Gastrocnemius medialis (tissue), 4 donors: ENCODE measurements at regions not wholly inside any gene's neighbourhood (a gene's known extent, or its start where the extent isn't known, plus 50 kb on each side); places are given as distances from the start of the nearest gene placed in this dataset.
"Not testable (repeated sequence)": the region's sequence is repeated elsewhere in the genome, so short reads cannot be mapped to it uniquely, and the experiment has no call there.

Experiments used
- ATAC-seq, 2 donors: fragments of 150-250 bp; one replicate each; pipeline ENCODE4 v1.9.1; 2016
- DNase-seq, 2 donors: peaks; one replicate each; pipeline ENCODE4 v3.0.0-alpha.2; 2019
- H3K27ac ChIP-seq, 4 donors: fragments of 200-600 bp; sonication (generic); 1 replicate in 1 of 4; 2 replicates in 3 of 4; pipeline ENCODE4 v1.5.1; 2016 to 2018; ENCODE audit warnings: mild to moderate bottlenecking in 2 of 4, moderate library complexity in 1 of 4
- H3K27me3 ChIP-seq, 3 donors: fragments of 200-600 bp; sonication (generic) in 2 of 3; 1 replicate in 1 of 3; 2 replicates in 2 of 3; pipeline versions ENCODE4 v1.5.1 to v1.6.0; 2016 to 2019; ENCODE audit warnings: mild to moderate bottlenecking in 1 of 3, moderate library complexity in 1 of 3
- H3K36me3 ChIP-seq, 2 donors: fragments of 200-600 bp; sonication (generic) in 1 of 2; one replicate each; pipeline ENCODE4 v1.5.1; 2017 to 2018
- H3K4me1 ChIP-seq, 2 donors: fragments of 200-600 bp; sonication (generic) in 1 of 2; one replicate each; pipeline ENCODE4 v1.5.1; 2016 to 2017; ENCODE audit warnings: mild to moderate bottlenecking in 2 of 2
- H3K4me3 ChIP-seq, 4 donors: fragments of 200-600 bp; sonication (generic) in 3 of 4; 1 replicate in 1 of 4; 2 replicates in 3 of 4; pipeline ENCODE4 v1.5.1; 2016 to 2019; ENCODE audit warnings: mild to moderate bottlenecking in 2 of 4
- H3K9me3 ChIP-seq, 3 donors: fragments of 200-600 bp; sonication (generic) in 2 of 3; 1 replicate in 1 of 3; 2 replicates in 2 of 3; pipeline ENCODE4 v1.5.1; 2016 to 2019
- POLR2A ChIP-seq, 2 donors: fragments of 450-650 bp; IDR thresholded peaks; one replicate each; pipeline ENCODE4 v1.6.1; 2017; ENCODE audit warnings: antibody characterized with exemption in 2 of 2, mild to moderate bottlenecking in 2 of 2, moderate library complexity in 2 of 2
- in situ Hi-C, 4 donors: fragments of 200-750 bp; cut with MboI; loops; one replicate each; pipeline versions ENCODE4 v1.15.0 to v1.8.0; 2017; ENCODE audit warnings: low sequenced_read_pairs in 4 of 4
- intact Hi-C: fragments of 100-400 bp; cut with DNase I; formaldehyde crosslinking; loops from one replicate; pipeline ENCODE4 v1.15.1; 2023; ENCODE audit warnings: low total_unique reads
- TF ChIP-seq, protein P1 (sequence below), 5 experiments: fragments of 450-650 bp in 3 of 5; fragments of 200-600 bp in 2 of 5; sonication (generic) in 2 of 5; IDR thresholded peaks in 4 of 5; conservative IDR thresholded peaks in 1 of 5; 1 replicate in 4 of 5; 2 replicates in 1 of 5; pipeline ENCODE4 v1.5.1; 2016 to 2019; ENCODE audit warnings: antibody characterized with exemption in 5 of 5, mild to moderate bottlenecking in 3 of 5, moderate library complexity in 3 of 5

DNA sequence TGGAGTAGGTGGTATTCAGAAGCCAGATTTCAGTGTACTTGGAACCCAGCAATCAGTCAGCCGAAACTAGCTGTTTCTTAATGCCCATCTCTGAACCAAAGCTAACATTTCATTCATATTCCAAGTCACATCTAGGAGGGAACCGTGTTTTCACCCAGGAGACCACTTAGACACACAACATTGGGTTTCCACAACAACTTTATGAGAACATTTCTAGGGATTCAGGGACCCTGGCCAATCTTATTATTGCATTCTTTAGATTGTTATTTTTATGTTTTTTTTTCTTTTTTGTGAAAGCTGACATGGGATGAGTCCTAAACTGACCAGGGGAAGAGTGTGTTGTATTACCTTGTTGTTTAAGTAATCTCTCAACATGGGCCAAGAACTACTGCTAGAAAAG lies 72.5 kb upstream of the KIAA0040 start:
- Histone ChIP-seq H3K27me3 (no peaks in the 10 kb centered on the region), H3K36me3 (no peaks in the 10 kb centered on the region), H3K4me1 (peaks cover 0 to 14% of the 10 kb centered on the region in 2 donors), H3K9me3 (no peaks in the 10 kb centered on the region), H3K27ac (no peak overlapping the region), H3K4me3 (no peak overlapping the region)
- in situ Hi-C loops (no loop called here), intact Hi-C loops (no loop called here)
- TF ChIP-seq, protein P1, sequence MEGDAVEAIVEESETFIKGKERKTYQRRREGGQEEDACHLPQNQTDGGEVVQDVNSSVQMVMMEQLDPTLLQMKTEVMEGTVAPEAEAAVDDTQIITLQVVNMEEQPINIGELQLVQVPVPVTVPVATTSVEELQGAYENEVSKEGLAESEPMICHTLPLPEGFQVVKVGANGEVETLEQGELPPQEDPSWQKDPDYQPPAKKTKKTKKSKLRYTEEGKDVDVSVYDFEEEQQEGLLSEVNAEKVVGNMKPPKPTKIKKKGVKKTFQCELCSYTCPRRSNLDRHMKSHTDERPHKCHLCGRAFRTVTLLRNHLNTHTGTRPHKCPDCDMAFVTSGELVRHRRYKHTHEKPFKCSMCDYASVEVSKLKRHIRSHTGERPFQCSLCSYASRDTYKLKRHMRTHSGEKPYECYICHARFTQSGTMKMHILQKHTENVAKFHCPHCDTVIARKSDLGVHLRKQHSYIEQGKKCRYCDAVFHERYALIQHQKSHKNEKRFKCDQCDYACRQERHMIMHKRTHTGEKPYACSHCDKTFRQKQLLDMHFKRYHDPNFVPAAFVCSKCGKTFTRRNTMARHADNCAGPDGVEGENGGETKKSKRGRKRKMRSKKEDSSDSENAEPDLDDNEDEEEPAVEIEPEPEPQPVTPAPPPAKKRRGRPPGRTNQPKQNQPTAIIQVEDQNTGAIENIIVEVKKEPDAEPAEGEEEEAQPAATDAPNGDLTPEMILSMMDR (IDR thresholded peaks at IDR 0.05 in 4 of 5, conservative IDR thresholded peaks at IDR 0.05 in 1 of 5), result no peak
- no peak for TF ChIP-seq POLR2A (IDR thresholded peaks at IDR 0.05)
- DNase-seq (no peak), ATAC-seq (no peak)

DNA sequence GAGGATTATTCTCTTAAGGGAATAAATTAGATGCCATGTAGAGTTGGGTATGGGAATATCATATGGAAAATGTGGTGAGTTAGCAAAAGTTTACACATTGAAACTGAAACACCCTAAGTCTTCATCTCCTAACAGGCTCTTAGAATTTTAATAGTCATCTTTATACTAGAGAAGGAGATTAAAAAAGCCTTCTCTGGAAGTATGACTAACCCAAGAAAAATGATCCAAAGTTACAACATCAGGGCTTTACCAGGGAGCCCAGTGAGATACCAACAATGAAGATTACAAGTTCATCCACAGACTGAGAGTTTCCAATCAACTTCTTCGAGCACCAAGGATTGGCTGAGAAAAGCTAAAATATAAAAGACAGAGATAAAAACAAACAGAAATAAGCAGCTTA lies 70.0 kb upstream of the KIAA0040 start:
- ATAC-seq, result peak in 1 of 2 donors; percentile 58
- H3K27me3 ChIP-seq, result no peaks in the 10 kb centered on the region
- no peak overlapping the region for H3K27ac ChIP-seq
- H3K4me3 ChIP-seq, result no peak overlapping the region
- no peaks in the 10 kb centered on the region for H3K4me1 ChIP-seq
- in situ Hi-C loops, result no loop called here
- H3K9me3 ChIP-seq, result no peaks in the 10 kb centered on the region
- DNase-seq, result no peak
- no peaks in the 10 kb centered on the region for H3K36me3 ChIP-seq
- intact Hi-C loops, result no loop called here
- TF ChIP-seq POLR2A (IDR thresholded peaks at IDR 0.05), result no peak
- TF ChIP-seq, protein P1 (IDR thresholded peaks at IDR 0.05 in 4 of 5, conservative IDR thresholded peaks at IDR 0.05 in 1 of 5), result no peak

DNA sequence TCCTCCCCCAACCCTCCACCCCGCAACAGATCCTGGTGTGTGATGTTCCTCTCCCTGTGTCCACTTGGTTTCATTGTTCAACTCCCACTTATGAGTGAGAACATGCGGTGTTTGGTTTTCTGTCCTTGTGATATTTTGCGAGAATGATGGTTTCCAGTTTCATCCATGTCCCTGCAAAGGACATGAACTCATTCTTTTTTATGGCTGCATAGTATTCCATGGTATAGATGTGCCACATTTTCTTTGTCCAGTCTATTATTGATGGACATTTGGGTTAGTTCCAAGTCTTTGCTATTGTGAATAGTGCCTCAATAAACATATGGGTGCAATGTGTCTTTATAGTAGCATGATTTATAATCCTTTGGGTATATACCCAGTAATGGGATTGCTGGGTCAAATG lies 63.7 kb upstream of the KIAA0040 start:
- H3K27ac ChIP-seq, in situ Hi-C loops, H3K4me1 ChIP-seq, H3K36me3 ChIP-seq, intact Hi-C loops, H3K27me3 ChIP-seq, ATAC-seq, DNase-seq, H3K9me3 ChIP-seq, H3K4me3 ChIP-seq: not testable (repeated sequence)

DNA sequence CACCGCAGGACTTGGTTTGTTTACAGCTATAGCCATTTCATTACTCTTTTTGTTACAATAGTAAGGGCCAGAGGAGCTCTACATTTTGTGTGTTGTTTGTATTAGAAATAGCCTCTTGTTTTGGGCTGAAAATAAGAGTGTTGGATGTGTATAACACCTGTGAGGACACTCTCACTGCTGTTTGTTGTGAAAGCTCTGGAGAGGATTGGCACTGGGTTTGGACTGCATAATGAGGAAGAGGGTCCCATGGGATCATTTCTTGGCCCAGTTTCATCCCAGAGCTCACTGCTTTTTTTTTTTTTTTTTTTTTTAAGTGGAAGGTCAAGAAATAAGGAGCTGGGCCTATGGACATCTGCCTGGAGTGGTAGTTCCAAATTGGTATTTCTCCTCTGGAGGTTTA lies 61.6 kb upstream of the KIAA0040 start:
- TF ChIP-seq, protein P1 (IDR thresholded peaks at IDR 0.05 in 4 of 5, conservative IDR thresholded peaks at IDR 0.05 in 1 of 5), result no peak
- TF ChIP-seq POLR2A (IDR thresholded peaks at IDR 0.05), result no peak
- in situ Hi-C loops (no loop called here), intact Hi-C loops (no loop called here)
- peak; percentile 31 to 36 for DNase-seq
- Histone ChIP-seq H3K4me1 (no peaks in the 10 kb centered on the region), H3K4me3 (no peak overlapping the region), H3K27ac (peak overlapping the region in 1 of 4 donors; percentile 34), H3K9me3 (no peaks in the 10 kb centered on the region), H3K36me3 (no peaks in the 10 kb centered on the region), H3K27me3 (no peaks in the 10 kb centered on the region)
- ATAC-seq, result peak in 1 of 2 donors; percentile 66

DNA sequence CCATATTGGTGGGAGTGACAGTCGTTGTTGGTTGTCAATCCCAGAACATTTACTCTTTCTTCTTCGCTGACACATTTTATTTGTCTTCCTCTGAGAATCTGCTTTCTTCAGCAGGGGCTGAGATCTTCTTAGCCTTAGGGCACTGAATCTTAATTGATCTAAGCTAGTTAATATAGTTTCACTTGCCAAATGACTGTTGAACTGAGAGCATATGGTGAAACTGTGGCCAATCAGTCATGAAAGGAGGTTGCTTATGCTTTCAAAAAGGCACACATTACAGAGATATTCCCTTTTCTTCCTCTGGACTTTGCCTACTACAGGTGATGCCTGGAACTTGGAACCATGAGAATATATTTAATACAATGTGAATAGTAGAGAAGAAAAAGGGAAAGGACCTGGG lies 60.0 kb upstream of the KIAA0040 start:
- ATAC-seq (no peak), DNase-seq (no peak)
- TF ChIP-seq, protein P1 (IDR thresholded peaks at IDR 0.05 in 4 of 5, conservative IDR thresholded peaks at IDR 0.05 in 1 of 5), result no peak
- TF ChIP-seq POLR2A (IDR thresholded peaks at IDR 0.05), result no peak
- Histone ChIP-seq H3K4me1 (no peaks in the 10 kb centered on the region), H3K9me3 (no peaks in the 10 kb centered on the region), H3K4me3 (no peak overlapping the region), H3K27ac (no peak overlapping the region), H3K27me3 (no peaks in the 10 kb centered on the region), H3K36me3 (no peaks in the 10 kb centered on the region)
- in situ Hi-C loops, result no loop called here
- intact Hi-C loops, result no loop called here
